AG09319 (cell line): ENCODE measurements at regions not wholly inside any gene's neighbourhood (a gene's known extent, or its start where the extent isn't known, plus 50 kb on each side); places are given as distances from the start of the nearest gene placed in this dataset.

Experiments used
- DNase-seq: peaks from one replicate; pipeline ENCODE4 v3.0.0-alpha.2; 2010; ENCODE audit warnings: low read depth; ENCODE audit errors: extremely low read depth
- TF ChIP-seq, protein P1 (sequence below): IDR thresholded peaks from 2 replicates; pipeline ENCODE4 v1.5.1; 2011; ENCODE audit warnings: low read depth, mild to moderate bottlenecking, inconsistent platforms, low read length, moderate library complexity

DNA sequence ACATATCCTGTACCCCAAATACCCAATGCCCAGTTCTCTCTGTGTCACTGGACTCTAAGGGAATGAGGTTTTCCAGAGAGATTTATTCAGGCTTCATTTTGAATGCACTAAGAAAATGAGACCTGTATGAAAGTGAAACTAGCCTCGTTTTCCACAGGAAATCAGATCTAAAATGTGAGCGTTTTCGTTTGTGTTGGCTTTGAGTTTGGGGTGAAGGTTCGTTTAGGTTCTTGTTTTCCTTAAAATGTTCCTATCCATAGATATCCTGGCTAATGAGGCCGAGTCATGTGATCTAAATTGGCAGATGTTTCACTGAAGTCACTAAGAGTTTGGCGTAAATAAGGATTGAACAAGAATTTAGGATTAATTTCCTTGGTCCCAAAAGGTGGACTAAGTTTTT is 90.9 kb upstream of the BMPER start:
- no peak for DNase-seq
- TF ChIP-seq, protein P1, sequence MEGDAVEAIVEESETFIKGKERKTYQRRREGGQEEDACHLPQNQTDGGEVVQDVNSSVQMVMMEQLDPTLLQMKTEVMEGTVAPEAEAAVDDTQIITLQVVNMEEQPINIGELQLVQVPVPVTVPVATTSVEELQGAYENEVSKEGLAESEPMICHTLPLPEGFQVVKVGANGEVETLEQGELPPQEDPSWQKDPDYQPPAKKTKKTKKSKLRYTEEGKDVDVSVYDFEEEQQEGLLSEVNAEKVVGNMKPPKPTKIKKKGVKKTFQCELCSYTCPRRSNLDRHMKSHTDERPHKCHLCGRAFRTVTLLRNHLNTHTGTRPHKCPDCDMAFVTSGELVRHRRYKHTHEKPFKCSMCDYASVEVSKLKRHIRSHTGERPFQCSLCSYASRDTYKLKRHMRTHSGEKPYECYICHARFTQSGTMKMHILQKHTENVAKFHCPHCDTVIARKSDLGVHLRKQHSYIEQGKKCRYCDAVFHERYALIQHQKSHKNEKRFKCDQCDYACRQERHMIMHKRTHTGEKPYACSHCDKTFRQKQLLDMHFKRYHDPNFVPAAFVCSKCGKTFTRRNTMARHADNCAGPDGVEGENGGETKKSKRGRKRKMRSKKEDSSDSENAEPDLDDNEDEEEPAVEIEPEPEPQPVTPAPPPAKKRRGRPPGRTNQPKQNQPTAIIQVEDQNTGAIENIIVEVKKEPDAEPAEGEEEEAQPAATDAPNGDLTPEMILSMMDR = no peak

DNA sequence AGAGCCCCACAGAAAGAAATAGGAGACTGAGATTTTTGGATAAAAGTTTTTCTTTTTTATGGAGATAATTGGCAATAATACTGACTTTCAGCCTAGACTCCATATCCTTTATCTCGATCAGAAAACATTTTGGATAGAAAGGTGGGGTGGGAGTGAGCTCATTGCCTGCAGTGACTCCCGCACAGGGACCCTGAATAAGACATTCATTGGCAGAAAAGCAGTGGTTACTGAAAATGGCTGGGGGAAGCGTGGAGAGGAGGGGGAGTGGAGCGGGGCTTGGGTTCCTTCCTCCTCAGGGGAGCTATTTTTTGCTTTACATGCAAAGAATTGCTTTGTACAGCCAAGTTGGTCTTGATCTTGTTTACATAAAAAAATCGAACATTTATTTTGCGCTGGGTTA is 90.4 kb upstream of the BMPER start:
- TF ChIP-seq, protein P1 = no peak
- DNase-seq = no peak

DNA sequence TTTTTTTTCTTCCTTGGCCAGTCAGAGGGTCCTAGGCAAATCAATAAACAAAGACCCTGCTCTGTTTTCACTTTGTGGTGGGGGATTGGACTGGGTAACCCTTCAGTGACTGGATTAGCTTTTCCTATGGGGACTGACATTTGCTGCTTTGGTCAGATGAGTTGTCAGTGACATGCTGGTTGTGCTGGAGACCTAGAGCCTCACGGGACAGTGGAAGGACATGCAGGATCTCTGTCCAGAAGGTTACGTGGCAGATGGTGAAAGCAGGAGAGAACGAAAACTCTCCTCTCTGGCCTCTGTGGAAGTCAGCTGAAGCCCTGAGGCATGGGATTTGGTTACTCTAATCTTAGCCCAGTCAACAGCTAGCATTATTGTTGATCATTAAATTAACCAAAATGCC is 90.0 kb upstream of the BMPER start:
- TF ChIP-seq, protein P1 = no peak
- DNase-seq = no peak

DNA sequence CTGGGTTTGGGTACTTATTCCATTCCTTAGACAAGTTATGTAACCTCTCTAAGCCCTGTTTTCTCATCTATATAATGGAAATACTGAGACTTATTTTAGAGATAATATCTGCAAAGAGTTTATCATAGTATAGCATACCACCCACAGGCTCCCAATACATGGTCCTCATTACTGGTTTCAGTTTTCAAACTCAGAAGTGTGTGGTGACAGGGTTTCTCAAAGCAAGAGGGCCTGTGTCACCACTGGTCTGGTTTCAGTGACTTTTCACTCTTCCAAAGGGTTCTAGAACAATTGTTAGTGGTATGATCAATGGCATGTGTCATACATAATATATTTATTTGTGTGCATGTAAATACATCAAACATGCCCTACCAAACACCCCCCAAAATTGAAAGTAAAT is 89.2 kb upstream of the BMPER start:
- TF ChIP-seq, protein P1 = no peak
- no peak for DNase-seq

DNA sequence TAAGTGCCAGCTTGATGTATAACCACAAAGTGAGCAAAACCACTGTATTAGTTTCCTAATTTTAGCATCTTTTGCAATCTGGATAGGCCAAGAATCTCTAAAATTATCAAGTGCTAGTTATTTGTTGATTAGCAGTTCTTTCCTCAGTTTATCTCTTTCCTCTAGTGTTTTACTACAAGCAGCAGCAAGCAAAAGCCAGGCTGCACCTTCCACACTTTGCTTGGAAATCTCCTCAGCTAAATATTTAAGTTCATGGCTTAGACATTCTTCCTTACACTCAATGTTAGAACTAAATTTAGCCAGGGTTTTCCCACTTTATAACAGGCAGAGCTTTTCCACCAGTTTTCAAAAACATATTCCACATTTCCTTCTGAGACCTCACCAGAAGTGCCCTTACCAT is 85.7 kb upstream of the BMPER start:
- TF ChIP-seq, protein P1 = no peak
- DNase-seq = no peak

DNA sequence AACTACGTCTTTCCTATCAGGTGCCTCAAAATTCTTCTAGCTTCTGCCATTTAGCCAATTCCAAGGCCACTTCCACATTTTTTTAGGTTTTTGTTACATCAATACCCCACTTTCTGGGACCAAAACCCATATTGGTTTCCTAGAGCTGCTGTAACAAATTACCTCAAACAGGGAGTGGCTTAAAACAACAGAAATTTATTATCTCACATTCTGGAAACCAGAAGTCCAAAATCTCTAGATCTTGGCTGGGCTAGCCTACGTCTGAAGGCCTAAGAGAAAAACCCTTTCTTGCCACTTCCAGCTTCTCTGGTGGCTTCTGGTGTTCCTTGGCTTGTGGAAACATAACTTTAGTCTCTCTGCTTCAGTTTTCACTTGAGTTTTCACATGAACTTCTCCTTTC is 85.1 kb upstream of the BMPER start:
- TF ChIP-seq, protein P1 = no peak
- DNase-seq = no peak

DNA sequence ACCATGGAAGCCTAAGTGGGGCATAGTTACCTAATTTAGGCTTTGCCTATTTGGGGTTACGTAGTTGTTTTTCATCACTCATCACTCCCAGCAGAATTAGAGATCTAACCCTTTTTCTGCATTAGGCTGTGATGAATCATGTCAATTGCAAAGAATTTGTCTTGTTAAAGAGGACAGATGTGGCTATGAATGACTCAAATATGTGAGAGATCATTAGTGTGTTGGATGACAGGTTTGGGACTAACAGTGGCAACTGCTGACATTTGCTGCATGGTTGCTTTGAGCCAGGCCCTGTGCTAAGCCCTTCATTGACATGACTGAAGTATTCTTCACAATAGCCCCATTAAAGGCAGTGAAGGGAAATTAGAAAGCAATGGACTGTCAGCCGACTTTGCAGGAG is 83.4 kb upstream of the BMPER start:
- TF ChIP-seq, protein P1 = no peak
- DNase-seq = no peak
